GM12873 (cell line): ENCODE measurements at regions not wholly inside any gene's neighbourhood (a gene's known extent, or its start where the extent isn't known, plus 50 kb on each side); places are given as distances from the start of the nearest gene placed in this dataset.

Experiments used
- TF ChIP-seq, protein P1 (sequence below): IDR thresholded peaks from 2 replicates; pipeline ENCODE4 v1.5.1; 2012; ENCODE audit warnings: low read depth, mild to moderate bottlenecking, moderate library complexity, low read length, control low read depth; ENCODE audit not compliant: insufficient read depth; ENCODE audit errors: missing control alignments

DNA sequence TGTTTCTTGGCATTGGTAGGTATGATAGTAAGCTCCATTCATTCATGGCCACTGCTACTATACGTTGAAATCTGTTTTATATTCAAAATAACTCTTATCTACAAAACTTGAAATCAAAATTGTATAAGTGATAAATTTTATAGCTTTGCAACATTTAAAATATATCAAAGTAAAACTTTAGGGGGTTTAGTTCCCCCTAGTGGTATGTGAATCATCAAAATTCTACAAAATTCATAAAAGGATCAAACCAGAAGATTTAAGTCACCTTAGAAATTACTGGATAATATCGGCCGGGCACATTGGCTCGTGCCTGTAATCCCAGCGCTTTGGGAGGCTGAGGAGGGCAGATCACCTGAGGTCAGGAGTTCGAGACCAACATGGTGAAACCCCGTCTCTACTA, 243.0 kb upstream of the CDH18 start:
- TF ChIP-seq, protein P1, sequence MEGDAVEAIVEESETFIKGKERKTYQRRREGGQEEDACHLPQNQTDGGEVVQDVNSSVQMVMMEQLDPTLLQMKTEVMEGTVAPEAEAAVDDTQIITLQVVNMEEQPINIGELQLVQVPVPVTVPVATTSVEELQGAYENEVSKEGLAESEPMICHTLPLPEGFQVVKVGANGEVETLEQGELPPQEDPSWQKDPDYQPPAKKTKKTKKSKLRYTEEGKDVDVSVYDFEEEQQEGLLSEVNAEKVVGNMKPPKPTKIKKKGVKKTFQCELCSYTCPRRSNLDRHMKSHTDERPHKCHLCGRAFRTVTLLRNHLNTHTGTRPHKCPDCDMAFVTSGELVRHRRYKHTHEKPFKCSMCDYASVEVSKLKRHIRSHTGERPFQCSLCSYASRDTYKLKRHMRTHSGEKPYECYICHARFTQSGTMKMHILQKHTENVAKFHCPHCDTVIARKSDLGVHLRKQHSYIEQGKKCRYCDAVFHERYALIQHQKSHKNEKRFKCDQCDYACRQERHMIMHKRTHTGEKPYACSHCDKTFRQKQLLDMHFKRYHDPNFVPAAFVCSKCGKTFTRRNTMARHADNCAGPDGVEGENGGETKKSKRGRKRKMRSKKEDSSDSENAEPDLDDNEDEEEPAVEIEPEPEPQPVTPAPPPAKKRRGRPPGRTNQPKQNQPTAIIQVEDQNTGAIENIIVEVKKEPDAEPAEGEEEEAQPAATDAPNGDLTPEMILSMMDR = no peak

DNA sequence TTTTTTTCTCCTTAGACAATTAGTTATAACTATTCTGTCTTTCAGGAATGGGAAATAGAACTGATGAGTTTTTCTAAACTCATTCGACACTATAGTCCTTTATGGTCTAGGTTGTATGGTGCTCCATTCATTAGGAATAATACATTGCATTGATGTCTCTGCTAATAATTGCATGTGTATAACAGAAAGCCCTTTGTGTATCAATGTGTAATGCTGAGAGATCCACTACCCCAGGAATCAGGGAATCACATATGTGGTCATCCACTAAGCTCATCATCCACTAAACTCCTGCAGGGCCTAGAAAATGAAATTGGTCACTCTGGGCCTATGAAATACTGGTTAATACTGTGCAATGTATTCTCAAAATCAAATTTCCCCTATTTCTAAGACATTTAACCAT, 242.0 kb upstream of the CDH18 start:
- TF ChIP-seq, protein P1 = no peak

GRCh38 chr5:20229303-20230005, 241.5 kb upstream of the CDH18 start:
- TF ChIP-seq, protein P1 = no peak

GRCh38 chr5:20224966-20225365, 237.0 kb upstream of the CDH18 start:
- TF ChIP-seq, protein P1 = no peak

GRCh38 chr5:20224046-20224445, 236.0 kb upstream of the CDH18 start:
- TF ChIP-seq, protein P1 = no peak

DNA sequence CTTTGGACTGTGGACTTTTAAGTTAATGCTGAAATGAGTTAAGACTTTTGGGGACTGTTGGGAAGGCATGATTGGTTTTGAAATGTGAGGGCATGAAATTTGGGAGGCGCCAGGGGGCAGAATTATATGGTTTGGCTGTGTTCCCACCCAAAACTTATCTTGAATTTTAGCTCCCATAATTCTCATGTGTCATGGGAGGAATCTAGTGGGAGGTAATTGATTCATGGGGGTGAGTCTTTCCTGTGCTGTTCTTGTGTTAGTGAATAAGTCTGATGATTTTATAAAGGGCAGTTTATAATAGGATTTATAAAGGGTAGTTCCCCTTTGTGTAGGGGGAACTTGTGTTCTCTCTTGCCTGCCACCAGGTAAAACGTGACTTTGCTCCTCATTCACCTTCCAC, 235.5 kb upstream of the CDH18 start:
- TF ChIP-seq, protein P1 = no peak

GRCh38 chr5:20215257-20215656, 227.3 kb upstream of the CDH18 start:
- TF ChIP-seq, protein P1 = no peak
